Mesothelial cell of epicardium (in vitro differentiated cells): ENCODE measurements at regions not wholly inside any gene's neighbourhood (a gene's known extent, or its start where the extent isn't known, plus 50 kb on each side); places are given as distances from the start of the nearest gene placed in this dataset.

Experiments used
- DNase-seq, 2 experiments: peaks; one replicate each; pipeline ENCODE4 v3.0.0; 2021; ENCODE audit warnings: low spot score in 2 of 2; ENCODE audit not compliant: unreplicated experiment in 2 of 2
- H3K27ac Mint-ChIP-seq: 2 replicates; pipeline ENCODE4 v1.8.0; 2021; ENCODE audit warnings: mixed read lengths
- H3K27me3 Mint-ChIP-seq: 2 replicates; pipeline ENCODE4 v1.8.0; 2021; ENCODE audit warnings: low read depth, mixed read lengths
- H3K36me3 Mint-ChIP-seq: 2 replicates; pipeline ENCODE4 v1.8.0; 2021; ENCODE audit warnings: mixed read lengths
- H3K4me1 Mint-ChIP-seq: 2 replicates; pipeline ENCODE4 v1.8.0; 2021; ENCODE audit warnings: mixed read lengths
- H3K4me3 Mint-ChIP-seq: 2 replicates; pipeline ENCODE4 v1.8.0; 2021; ENCODE audit warnings: mild to moderate bottlenecking, moderate library complexity, mixed read lengths
- H3K9me3 Mint-ChIP-seq: 2 replicates; pipeline ENCODE4 v1.8.0; 2021; ENCODE audit warnings: mixed read lengths
- CTCF ChIP-seq: fragments of 200-600 bp; sonication (generic); IDR thresholded peaks from one replicate; pipeline ENCODE4 v1.5.0; 2021; ENCODE audit warnings: antibody characterized with exemption; ENCODE audit not compliant: unreplicated experiment

- H3K27ac Mint-ChIP-seq: no peak overlapping the region
- H3K4me3 Mint-ChIP-seq: no peak overlapping the region
- H3K4me1 Mint-ChIP-seq: no peaks in the 10 kb centered on the region
- TF ChIP-seq CTCF: no peak
- no peak for DNase-seq
- H3K9me3 Mint-ChIP-seq: no peaks in the 10 kb centered on the region
- no peaks in the 10 kb centered on the region for H3K36me3 Mint-ChIP-seq
- H3K27me3 Mint-ChIP-seq: peaks cover 35% of the 10 kb centered on the region
Observed at GRCh38 chr1:217343907-217344306, 287.0 kb downstream of the GPATCH2 start.

GRCh38 chr1:217342105-217342504 lies 288.8 kb downstream of the GPATCH2 start:
- no peak for DNase-seq
- no peak for TF ChIP-seq CTCF
- Mint-ChIP-seq H3K4me3 (no peak overlapping the region), H3K27ac (no peak overlapping the region), H3K27me3 (peaks cover 46% of the 10 kb centered on the region), H3K9me3 (no peaks in the 10 kb centered on the region), H3K4me1 (no peaks in the 10 kb centered on the region), H3K36me3 (no peaks in the 10 kb centered on the region)

- no peak for TF ChIP-seq CTCF
- no peak overlapping the region for H3K4me3 Mint-ChIP-seq
- H3K4me1 Mint-ChIP-seq: peaks cover 4% of the 10 kb centered on the region
- DNase-seq: no peak
- H3K27me3 Mint-ChIP-seq: peaks cover 42% of the 10 kb centered on the region
- H3K9me3 Mint-ChIP-seq: no peaks in the 10 kb centered on the region
- no peak overlapping the region for H3K27ac Mint-ChIP-seq
- no peaks in the 10 kb centered on the region for H3K36me3 Mint-ChIP-seq
Observed at GRCh38 chr1:217336724-217337123, 294.2 kb downstream of the GPATCH2 start.

- Mint-ChIP-seq H3K36me3 (peaks cover 3% of the 10 kb centered on the region), H3K27ac (no peak overlapping the region)
- peak in 1 of 2 experiments; percentile 41 for DNase-seq
Observed at GRCh38 chr1:217333939-217334338, 297.0 kb downstream of the GPATCH2 start.

GRCh38 chr1:217332431-217333065 lies 298.3 kb downstream of the GPATCH2 start:
- Mint-ChIP-seq H3K4me3 (no peak overlapping the region), H3K27ac (no peak overlapping the region), H3K4me1 (peaks cover 6% of the 10 kb centered on the region), H3K9me3 (peaks cover 8% of the 10 kb centered on the region), H3K27me3 (peaks cover 26% of the 10 kb centered on the region), H3K36me3 (peaks cover 3% of the 10 kb centered on the region)
- DNase-seq: peak in 1 of 2 experiments; percentile 29
- TF ChIP-seq CTCF: no peak

More at GRCh38 chr1:217333939-217334338, 297.0 kb downstream of the GPATCH2 start:
- Mint-ChIP-seq H3K27me3 (peaks cover 38% of the 10 kb centered on the region), H3K4me1 (peaks cover 4% of the 10 kb centered on the region), H3K9me3 (peaks cover 8% of the 10 kb centered on the region), H3K4me3 (no peak overlapping the region)
- peak; percentile 36 for TF ChIP-seq CTCF

- Mint-ChIP-seq H3K4me3 (no peak overlapping the region), H3K27me3 (peaks cover 19% of the 10 kb centered on the region), H3K4me1 (peaks cover 9% of the 10 kb centered on the region), H3K36me3 (peaks cover 3% of the 10 kb centered on the region), H3K27ac (no peak overlapping the region), H3K9me3 (peaks cover 8% of the 10 kb centered on the region)
- DNase-seq: no peak
- TF ChIP-seq CTCF: no peak
Observed at GRCh38 chr1:217331698-217332097, 299.2 kb downstream of the GPATCH2 start.
